IMR-90 (cell line): ENCODE measurements at regions not wholly inside any gene's neighbourhood (a gene's known extent, or its start where the extent isn't known, plus 50 kb on each side); places are given as distances from the start of the nearest gene placed in this dataset.

Source experiments
- ATAC-seq: fragments of 200-7000 bp; cut with Tn5 transposase; 2 replicates; pipeline ENCODE4 v1.9.1; 2020; ENCODE audit warnings: low read depth, mild to moderate bottlenecking, moderate library complexity
- BruUV-seq: library from RNA; stranded (reverse); fragments of 400-500 nt; replicated peaks from 2 replicates; lab custom pipeline; 2021; lab: Mats Ljungman, UMichigan
- CTCF ChIA-PET: fragments of 300-600 bp; formaldehyde crosslinking; extraction: SDS; loops from one replicate; lab custom pipeline; 2021; ENCODE audit warnings: antibody characterized with exemption; lab: Yijun Ruan, JAX
- POLR2A ChIA-PET: fragments of 300-600 bp; sonication (Branson Sonifier 250); formaldehyde crosslinking; loops from one replicate; lab custom pipeline; 2022; ENCODE audit warnings: antibody characterized with exemption; ENCODE audit not compliant: unreplicated experiment; lab: Charles Lee
- DNase-seq: peaks from one replicate; pipeline ENCODE4 v3.0.0; 2013
- H2AFZ ChIP-seq: replicated peaks from 2 replicates; pipeline ENCODE3; 2013; ENCODE audit warnings: low read length, mild to moderate bottlenecking; ENCODE audit not compliant: poor library complexity
- H2AK5ac ChIP-seq: 2 replicates; pipeline ENCODE4 v1.6.1; 2013; ENCODE audit warnings: low read depth, low read length, inconsistent platforms
- H2AK9ac ChIP-seq: replicated peaks from 2 replicates; pipeline ENCODE3; 2013; ENCODE audit warnings: mild to moderate bottlenecking, low read depth, low read length, moderate library complexity; ENCODE audit not compliant: poor library complexity
- H2BK120ac ChIP-seq: 2 replicates; pipeline ENCODE4 v1.6.1; 2013; ENCODE audit warnings: low read depth, low read length, inconsistent platforms
- H2BK15ac ChIP-seq: 3 replicates; pipeline ENCODE4 v1.6.1; 2013; ENCODE audit warnings: low read depth, low read length, inconsistent platforms
- H2BK20ac ChIP-seq: 2 replicates; pipeline ENCODE4 v1.6.1; 2013; ENCODE audit warnings: low read depth, mild to moderate bottlenecking, inconsistent platforms, low read length, moderate library complexity
- H2BK5ac ChIP-seq: 2 replicates; pipeline ENCODE4 v1.6.1; 2013; ENCODE audit warnings: mild to moderate bottlenecking, low read depth, low read length, inconsistent platforms; ENCODE audit not compliant: poor library complexity, severe bottlenecking
- H3K14ac ChIP-seq: replicated peaks from 2 replicates; pipeline ENCODE4 v1.6.1; 2013; ENCODE audit warnings: low read depth, low read length, inconsistent platforms
- H3K18ac ChIP-seq: 2 replicates; pipeline ENCODE4 v1.6.1; 2013; ENCODE audit warnings: low read depth, low read length, control low read depth
- H3K23ac ChIP-seq: 2 replicates; pipeline ENCODE4 v1.6.1; 2013; ENCODE audit warnings: low read depth, low read length, inconsistent platforms
- H3K27ac ChIP-seq: 2 replicates; pipeline ENCODE4 v1.5.1; 2013; ENCODE audit warnings: mild to moderate bottlenecking, control low read depth, low read length; ENCODE audit not compliant: insufficient read depth
- H3K27me3 ChIP-seq: 2 replicates; pipeline ENCODE4 v1.6.1; 2013; ENCODE audit warnings: low read length; ENCODE audit not compliant: control insufficient read depth, insufficient read depth
- H3K36me3 ChIP-seq: 2 replicates; pipeline ENCODE4 v1.6.1; 2013; ENCODE audit warnings: low read length, mixed read lengths; ENCODE audit not compliant: control insufficient read depth, insufficient read depth
- H3K4ac ChIP-seq: 2 replicates; pipeline ENCODE4 v1.6.1; 2013; ENCODE audit warnings: low read depth, low read length, inconsistent platforms
- H3K4me1 ChIP-seq: 2 replicates; pipeline ENCODE4 v1.6.1; 2013; ENCODE audit warnings: low read length, mixed read lengths; ENCODE audit not compliant: control insufficient read depth, insufficient read depth
- H3K4me2 ChIP-seq: 2 replicates; pipeline ENCODE4 v1.6.1; 2013; ENCODE audit warnings: low read depth, mild to moderate bottlenecking, control low read depth, low read length, moderate library complexity
- H3K4me3 ChIP-seq: 2 replicates; pipeline ENCODE4 v1.5.1; 2013; ENCODE audit warnings: low read depth, mild to moderate bottlenecking, control low read depth, low read length, moderate library complexity; ENCODE audit not compliant: insufficient read depth
- H3K56ac ChIP-seq: 2 replicates; pipeline ENCODE4 v1.6.1; 2013; ENCODE audit warnings: low read length, inconsistent platforms; ENCODE audit not compliant: insufficient read depth; ENCODE audit errors: extremely low read depth
- H3K79me1 ChIP-seq, 2 experiments: 2 replicates each; pipeline ENCODE4 v1.6.1; 2013; ENCODE audit warnings: low read length in 2 of 2, inconsistent platforms in 1 of 2, low read depth in 1 of 2
- H3K9ac ChIP-seq: 2 replicates; pipeline ENCODE4 v1.6.1; 2013; ENCODE audit warnings: low read depth, low read length, control low read depth
- H3K9me1 ChIP-seq: 2 replicates; pipeline ENCODE4 v1.6.1; 2013; ENCODE audit warnings: low read length, inconsistent platforms; ENCODE audit not compliant: insufficient read depth
- H3K9me3 ChIP-seq: 2 replicates; pipeline ENCODE4 v1.6.1; 2013; ENCODE audit warnings: low read length; ENCODE audit not compliant: control insufficient read depth, insufficient read depth
- H4K20me1 ChIP-seq: 2 replicates; pipeline ENCODE4 v1.6.1; 2013; ENCODE audit warnings: low read length, inconsistent platforms; ENCODE audit not compliant: insufficient read depth
- H4K5ac ChIP-seq: 2 replicates; pipeline ENCODE4 v1.6.1; 2013; ENCODE audit warnings: mild to moderate bottlenecking, low read depth, low read length, control low read depth
- H4K8ac ChIP-seq, 2 experiments: 2 replicates each; pipeline ENCODE4 v1.6.1; 2013; ENCODE audit warnings: low read depth in 2 of 2, low read length in 2 of 2, control low read depth in 1 of 2, inconsistent platforms in 1 of 2
- H4K91ac ChIP-seq: 2 replicates; pipeline ENCODE4 v1.6.1; 2013; ENCODE audit warnings: low read depth, low read length, inconsistent platforms; ENCODE audit not compliant: insufficient read depth
- BHLHE40 ChIP-seq: fragments of 150-350 bp; IDR thresholded peaks from 2 replicates; pipeline ENCODE4 v1.6.1; 2016; ENCODE audit warnings: mild to moderate bottlenecking, low read depth, low read length
- CEBPB ChIP-seq: IDR thresholded peaks from 2 replicates; pipeline ENCODE4 v1.6.1; 2012; ENCODE audit warnings: low read depth, low read length, improper control_type of control experiment
- CHD1 ChIP-seq: IDR thresholded peaks from 2 replicates; pipeline ENCODE4 v1.6.1; 2012; ENCODE audit warnings: low read depth, low read length, improper control_type of control experiment
- CTCF ChIP-seq: conservative IDR thresholded peaks from 2 replicates; pipeline ENCODE4 v1.5.1; 2012; ENCODE audit warnings: mild to moderate bottlenecking, low read depth, low read length, improper control_type of control experiment
- FOS ChIP-seq: fragments of 150-350 bp; IDR thresholded peaks from 2 replicates; pipeline ENCODE4 v1.6.1; 2016; ENCODE audit warnings: low read depth, low read length
- MAFK ChIP-seq: IDR thresholded peaks from 2 replicates; pipeline ENCODE4 v1.6.1; 2012; ENCODE audit warnings: low read depth, low read length, improper control_type of control experiment
- MAZ ChIP-seq: IDR thresholded peaks from 2 replicates; pipeline ENCODE4 v1.6.1; 2012; ENCODE audit warnings: low read depth, mild to moderate bottlenecking, low read length, improper control_type of control experiment, moderate library complexity, borderline replicate concordance
- MXI1 ChIP-seq: IDR thresholded peaks from 2 replicates; pipeline ENCODE4 v1.6.1; 2012; ENCODE audit warnings: low read depth, mild to moderate bottlenecking, low read length, moderate library complexity, borderline replicate concordance
- NFE2L2 ChIP-seq: fragments of 150-350 bp; IDR thresholded peaks from 2 replicates; pipeline ENCODE4 v1.6.1; 2016; ENCODE audit warnings: low read depth, mild to moderate bottlenecking, low read length
- POLR2A ChIP-seq: IDR thresholded peaks from 2 replicates; pipeline ENCODE4 v1.6.1; 2012; ENCODE audit warnings: mild to moderate bottlenecking, low read depth, low read length
- RAD21 ChIP-seq: IDR thresholded peaks from 2 replicates; pipeline ENCODE4 v1.6.1; 2012; ENCODE audit warnings: low read length, improper control_type of control experiment
- RCOR1 ChIP-seq: IDR thresholded peaks from 2 replicates; pipeline ENCODE4 v1.6.1; 2012; ENCODE audit warnings: mild to moderate bottlenecking, low read length, improper control_type of control experiment; ENCODE audit not compliant: insufficient replicate concordance
- RFX5 ChIP-seq: IDR thresholded peaks from 2 replicates; pipeline ENCODE4 v1.8.0; 2012; ENCODE audit warnings: low read depth, mild to moderate bottlenecking, low read length, moderate library complexity
- SMC3 ChIP-seq: fragments of 150-350 bp; IDR thresholded peaks from 2 replicates; pipeline ENCODE4 v1.6.1; 2016; ENCODE audit warnings: low read depth, mild to moderate bottlenecking, antibody characterized with exemption, low read length, moderate library complexity
- USF2 ChIP-seq: fragments of 150-350 bp; IDR thresholded peaks from 2 replicates; pipeline ENCODE4 v1.6.1; 2017; ENCODE audit warnings: mild to moderate bottlenecking, antibody characterized with exemption, low read length, low read depth
- WGBS, 2 experiments: methylation state at CpG; one replicate each; pipeline versions ENCODE4 v1.1.5 to v1.1.7; 2013; ENCODE audit warnings: missing lambda C conversion rate in 2 of 2; ENCODE audit not compliant: insufficient read length in 1 of 2; ENCODE audit errors: extremely low coverage in 2 of 2; 5-methylcytosine and 5-hydroxymethylcytosine counted together
- dilution Hi-C: fragments of 300-500 bp; cut with HindIII; formaldehyde crosslinking; loops from one replicate; pipeline ENCODE4 v1.14.3; 2018; ENCODE audit warnings: low sequenced_read_pairs; ENCODE audit not compliant: unreplicated experiment
- in situ Hi-C: fragments of 300-500 bp; cut with MboI; formaldehyde crosslinking; loops from 3 replicates; pipeline ENCODE4 v1.14.3; 2019; ENCODE audit warnings: low sequenced_read_pairs, inconsistent platforms, mixed read lengths
- intact Hi-C: fragments of 100-400 bp; cut with micrococcal nuclease; formaldehyde crosslinking; loops from 2 replicates; pipeline ENCODE4 v1.10.0; 2022
- TF ChIP-seq, protein P1 (sequence below): fragments of 150-350 bp; IDR thresholded peaks from 2 replicates; pipeline ENCODE4 v1.6.1; 2016; ENCODE audit warnings: low read depth, mild to moderate bottlenecking, low read length, moderate library complexity, borderline replicate concordance

DNA sequence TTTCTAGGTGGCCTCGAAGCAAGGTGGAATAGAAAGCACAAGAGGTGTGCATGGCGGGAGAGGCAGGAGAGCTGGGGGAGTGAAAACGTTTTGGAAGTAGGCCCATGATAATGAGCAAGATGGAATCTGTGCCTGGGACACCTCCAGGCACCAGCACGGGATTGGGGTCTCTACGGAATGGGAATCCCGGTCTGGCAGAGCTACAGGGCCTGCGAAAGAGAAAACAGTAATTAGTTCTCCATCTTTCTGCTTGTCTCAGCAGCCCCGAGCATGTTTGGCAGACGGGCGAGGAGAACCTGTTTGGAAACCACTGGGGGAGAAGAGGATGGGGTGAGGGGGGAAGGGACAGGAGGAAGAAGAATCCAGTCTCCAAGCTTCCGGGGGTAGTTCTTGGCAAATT, 258.7 kb downstream of the SOX9 start:
- Histone ChIP-seq H3K56ac (no peak overlapping the region), H3K23ac (no peak overlapping the region), H3K9ac (no peak overlapping the region), H3K18ac (no peak overlapping the region), H4K91ac (no peak overlapping the region; the same call in 1 of the 2 replicates), H4K20me1 (no peaks in the 10 kb centered on the region), H3K79me1 (no peaks in the 10 kb centered on the region), H3K4me2 (no peak overlapping the region), H4K8ac (no peak overlapping the region), H3K4me1 (peaks cover 6% of the 10 kb centered on the region), H2BK5ac (no peak overlapping the region), H3K36me3 (no peaks in the 10 kb centered on the region), H2AFZ (no peak overlapping the region), H3K27me3 (no peaks in the 10 kb centered on the region), H3K4ac (no peak overlapping the region), H2BK15ac (no peak overlapping the region), H3K14ac (no peak overlapping the region), H3K9me3 (no peaks in the 10 kb centered on the region), H2AK5ac (no peak overlapping the region), H2BK20ac (no peak overlapping the region), H3K27ac (no peak overlapping the region), H3K9me1 (no peaks in the 10 kb centered on the region; the same call in 1 of the 2 replicates), H3K4me3 (no peak overlapping the region), H2AK9ac (no peak overlapping the region), H2BK120ac (no peak overlapping the region), H4K5ac (no peak overlapping the region)
- 75% methylated on average over 5 of the region's 11 CpGs; no CpG with 5 or more reads in 1 of the 2 experiments for WGBS, 2 experiments
- ChIA-PET POLR2A (no interaction called here), CTCF (no interaction called here)
- intact Hi-C loops (no loop called here), in situ Hi-C loops (loop anchor here (25.0 kb wide), 1 partner anchor 833 kb away; no protein-coding TSS in a partner anchor), dilution Hi-C loops (no loop called here)
- ATAC-seq (no peak), DNase-seq (no peak)
- BruUV-seq: no TSS peak
- TF ChIP-seq, protein P1, sequence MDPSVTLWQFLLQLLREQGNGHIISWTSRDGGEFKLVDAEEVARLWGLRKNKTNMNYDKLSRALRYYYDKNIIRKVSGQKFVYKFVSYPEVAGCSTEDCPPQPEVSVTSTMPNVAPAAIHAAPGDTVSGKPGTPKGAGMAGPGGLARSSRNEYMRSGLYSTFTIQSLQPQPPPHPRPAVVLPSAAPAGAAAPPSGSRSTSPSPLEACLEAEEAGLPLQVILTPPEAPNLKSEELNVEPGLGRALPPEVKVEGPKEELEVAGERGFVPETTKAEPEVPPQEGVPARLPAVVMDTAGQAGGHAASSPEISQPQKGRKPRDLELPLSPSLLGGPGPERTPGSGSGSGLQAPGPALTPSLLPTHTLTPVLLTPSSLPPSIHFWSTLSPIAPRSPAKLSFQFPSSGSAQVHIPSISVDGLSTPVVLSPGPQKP: no peak
- TF ChIP-seq MAZ (no peak), CHD1 (no peak), FOS (no peak), RCOR1 (no peak), MXI1 (no peak), RFX5 (no peak), BHLHE40 (no peak), NFE2L2 (no peak), POLR2A (no peak), SMC3 (no peak), CEBPB (no peak), CTCF (no peak), RAD21 (no peak), USF2 (no peak), MAFK (no peak)
